ENCODE measurements at regions not wholly inside any gene's neighbourhood (a gene's known extent, or its start where the extent isn't known, plus 50 kb on each side); places are given as distances from the start of the nearest gene placed in this dataset.
"Not testable (repeated sequence)": the region's sequence is repeated elsewhere in the genome, so short reads cannot be mapped to it uniquely, and the experiment has no call there.

- TF ChIP-seq POLR2A (IDR thresholded peaks at IDR 0.05; ENCODE audit: low read length); GATA1 (IDR thresholded peaks at IDR 0.05; ENCODE audit: low read depth, low read length): not testable (repeated sequence)
Observed at GRCh38 chr11:25579554-25579953, 752.4 kb upstream of the ANO3 start.

Measured in erythroblast (primary cell).